ENCODE measurements at regions not wholly inside any gene's neighbourhood (a gene's known extent, or its start where the extent isn't known, plus 50 kb on each side); places are given as distances from the start of the nearest gene placed in this dataset.
"Not testable (repeated sequence)": the region's sequence is repeated elsewhere in the genome, so short reads cannot be mapped to it uniquely, and the experiment has no call there.

- no peak for TF ChIP-seq CTCF (IDR thresholded peaks at IDR 0.05; ENCODE audit: low read length, missing control alignments)
- no peak overlapping the region for H3K4me3 ChIP-seq (replicated peaks; ENCODE audit: low read depth, low read length)
- DNase-seq (ENCODE audit: low read depth), result peak; percentile 42
These were observed 62.0 kb downstream of the RPL22L1 start for GRCh38 chr3:170808041-170808440.

- no peak overlapping the region for H3K4me3 ChIP-seq (replicated peaks; ENCODE audit: low read depth, low read length)
- DNase-seq (ENCODE audit: low read depth), result no peak
- no peak for TF ChIP-seq CTCF (IDR thresholded peaks at IDR 0.05; ENCODE audit: low read length, missing control alignments)
These were observed 63.3 kb downstream of the RPL22L1 start for GRCh38 chr3:170806676-170807075.

GRCh38 chr3:170806141-170806540, 63.9 kb downstream of the RPL22L1 start:
- no peak for TF ChIP-seq CTCF (IDR thresholded peaks at IDR 0.05; ENCODE audit: low read length, missing control alignments)
- H3K4me3 ChIP-seq (replicated peaks; ENCODE audit: low read depth, low read length), result no peak overlapping the region
- no peak for DNase-seq (ENCODE audit: low read depth)

- DNase-seq (ENCODE audit: low read depth); H3K4me3 ChIP-seq (replicated peaks; ENCODE audit: low read depth, low read length): not testable (repeated sequence)
These were observed 64.7 kb downstream of the RPL22L1 start for GRCh38 chr3:170805296-170805695.

GRCh38 chr3:170804634-170805033, 65.4 kb downstream of the RPL22L1 start:
- DNase-seq (ENCODE audit: low read depth); H3K4me3 ChIP-seq (replicated peaks; ENCODE audit: low read depth, low read length): not testable (repeated sequence)

- TF ChIP-seq CTCF (IDR thresholded peaks at IDR 0.05; ENCODE audit: low read length, missing control alignments), result no peak
- DNase-seq (ENCODE audit: low read depth), result no peak
- no peak overlapping the region for H3K4me3 ChIP-seq (replicated peaks; ENCODE audit: low read depth, low read length)
These were observed 65.9 kb downstream of the RPL22L1 start for GRCh38 chr3:170804078-170804477.

- no peak for TF ChIP-seq CTCF (IDR thresholded peaks at IDR 0.05; ENCODE audit: low read length, missing control alignments)
- no peak overlapping the region for H3K4me3 ChIP-seq (replicated peaks; ENCODE audit: low read depth, low read length)
- DNase-seq (ENCODE audit: low read depth), result peak; percentile 94
These were observed 67.5 kb downstream of the RPL22L1 start for GRCh38 chr3:170802164-170803151.

- no peak for DNase-seq (ENCODE audit: low read depth)
- no peak overlapping the region for H3K4me3 ChIP-seq (replicated peaks; ENCODE audit: low read depth, low read length)
- TF ChIP-seq CTCF (IDR thresholded peaks at IDR 0.05; ENCODE audit: low read length, missing control alignments), result no peak
These were observed 68.4 kb downstream of the RPL22L1 start for GRCh38 chr3:170801597-170801996.

GRCh38 chr3:170800275-170800674, 69.7 kb downstream of the RPL22L1 start:
- H3K4me3 ChIP-seq (replicated peaks; ENCODE audit: low read depth, low read length); DNase-seq (ENCODE audit: low read depth): not testable (repeated sequence)
